ENCODE measurements at regions not wholly inside any gene's neighbourhood (a gene's known extent, or its start where the extent isn't known, plus 50 kb on each side); places are given as distances from the start of the nearest gene placed in this dataset.

DNA sequence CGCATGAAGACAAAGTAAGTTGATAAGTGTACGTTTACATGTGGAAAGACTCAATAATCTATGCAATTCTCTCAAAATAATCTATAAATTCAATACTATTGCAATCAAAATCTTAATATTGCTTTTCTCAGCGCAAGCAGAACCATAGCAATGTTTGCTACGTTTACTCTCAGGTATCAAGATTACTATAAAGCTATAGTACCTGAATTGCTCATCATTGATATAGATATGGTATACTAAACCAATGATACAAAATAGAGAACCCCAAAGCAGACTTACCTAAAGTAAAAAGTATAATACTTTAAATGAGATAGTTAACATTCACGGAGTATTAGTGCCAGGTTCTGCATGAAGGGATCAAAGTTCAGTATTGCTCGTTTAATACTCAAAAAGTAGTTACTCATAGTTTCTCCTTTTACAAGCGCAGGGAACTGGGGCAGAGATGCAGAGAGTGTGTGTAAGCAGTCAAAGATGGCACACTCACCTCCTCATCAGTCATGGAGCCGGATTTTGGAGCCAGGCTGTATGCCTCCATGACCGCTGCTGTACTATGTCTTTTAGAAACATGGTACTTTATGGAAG lies 391.0 kb upstream of the ID2 start:
- Histone ChIP-seq H3T11ph (ENCODE audit: low read length) (no peak overlapping the region), H2BK5ac (ENCODE audit: insufficient read length, low read length) (no peak overlapping the region), H2BK120ac (ENCODE audit: low read depth, low read length, poor library complexity, severe bottlenecking) (no peak overlapping the region), H3K9me3 (ENCODE audit: control insufficient read depth, low read depth, low read length) (no peaks in the 10 kb centered on the region), H3K56ac (ENCODE audit: insufficient read length, low read depth, low read length) (no peak overlapping the region), H3K18ac (ENCODE audit: insufficient read length, low read depth, low read length) (no peak overlapping the region), H3K27ac (ENCODE audit: insufficient read length, low read depth, low read length) (no peak overlapping the region), H2BK20ac (ENCODE audit: low read depth, low read length, poor library complexity, severe bottlenecking) (no peak overlapping the region), H3K27me3 (ENCODE audit: insufficient read depth, low read length) (no peaks in the 10 kb centered on the region), H3K4ac (ENCODE audit: low read depth, low read length) (no peak overlapping the region), H2AFZ (ENCODE audit: low read length) (no peak overlapping the region), H4K20me1 (ENCODE audit: control insufficient read depth, insufficient read depth, insufficient read length) (no peaks in the 10 kb centered on the region), H2AK5ac (ENCODE audit: insufficient read length, low read length) (no peak overlapping the region), H3K4me1 (ENCODE audit: insufficient read depth, low read length) (no peaks in the 10 kb centered on the region), H4K5ac (ENCODE audit: insufficient read length, low read depth, low read length) (no peak overlapping the region), H3K14ac (ENCODE audit: insufficient read depth, low read length) (no peak overlapping the region), H4K91ac (ENCODE audit: insufficient read length, low read depth, low read length) (no peak overlapping the region), H3K4me2 (ENCODE audit: insufficient read depth, insufficient read length, low read length) (no peak overlapping the region), H4K8ac (replicated peaks; ENCODE audit: insufficient read length, low read depth, low read length) (no peak overlapping the region), H3K79me1 (ENCODE audit: insufficient read depth, low read depth, low read length, poor library complexity, severe bottlenecking) (no peaks in the 10 kb centered on the region), H2BK15ac (ENCODE audit: low read depth, low read length) (no peak overlapping the region), H3K23me2 (ENCODE audit: insufficient read length, low read depth, low read length, poor library complexity, severe bottlenecking) (no peaks in the 10 kb centered on the region), H3K23ac (ENCODE audit: insufficient read length, low read depth, low read length) (no peak overlapping the region), H2BK12ac (ENCODE audit: insufficient read length, low read depth, low read length) (no peak overlapping the region), H3K9ac (ENCODE audit: extremely low read depth, insufficient read length, low read length) (no peak overlapping the region), H3K79me2 (ENCODE audit: insufficient read depth, low read length) (no peaks in the 10 kb centered on the region)
- H3K36me3 Mint-ChIP-seq (ENCODE audit: insufficient read depth in 1 of 3, low read depth in 3 of 3), result peaks cover 0 to 5% (median 0%) of the 10 kb centered on the region in 3 experiments; a peak in 1 of 7 replicates
- no CpG with 5 or more reads among the region's 9 CpGs for WGBS (ENCODE audit: extremely low coverage, insufficient read length, low lambda C conversion rate)
- no peak for DNase-seq
- no peak overlapping the region for H3K4me3 Mint-ChIP-seq
- TF ChIP-seq, protein P1, sequence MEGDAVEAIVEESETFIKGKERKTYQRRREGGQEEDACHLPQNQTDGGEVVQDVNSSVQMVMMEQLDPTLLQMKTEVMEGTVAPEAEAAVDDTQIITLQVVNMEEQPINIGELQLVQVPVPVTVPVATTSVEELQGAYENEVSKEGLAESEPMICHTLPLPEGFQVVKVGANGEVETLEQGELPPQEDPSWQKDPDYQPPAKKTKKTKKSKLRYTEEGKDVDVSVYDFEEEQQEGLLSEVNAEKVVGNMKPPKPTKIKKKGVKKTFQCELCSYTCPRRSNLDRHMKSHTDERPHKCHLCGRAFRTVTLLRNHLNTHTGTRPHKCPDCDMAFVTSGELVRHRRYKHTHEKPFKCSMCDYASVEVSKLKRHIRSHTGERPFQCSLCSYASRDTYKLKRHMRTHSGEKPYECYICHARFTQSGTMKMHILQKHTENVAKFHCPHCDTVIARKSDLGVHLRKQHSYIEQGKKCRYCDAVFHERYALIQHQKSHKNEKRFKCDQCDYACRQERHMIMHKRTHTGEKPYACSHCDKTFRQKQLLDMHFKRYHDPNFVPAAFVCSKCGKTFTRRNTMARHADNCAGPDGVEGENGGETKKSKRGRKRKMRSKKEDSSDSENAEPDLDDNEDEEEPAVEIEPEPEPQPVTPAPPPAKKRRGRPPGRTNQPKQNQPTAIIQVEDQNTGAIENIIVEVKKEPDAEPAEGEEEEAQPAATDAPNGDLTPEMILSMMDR (conservative IDR thresholded peaks at IDR 0.05), result no peak
- peaks cover 0 to 2% of the 10 kb centered on the region in 2 experiments; a peak in 1 of 4 replicates for H3K4me1 Mint-ChIP-seq
- peaks cover 0 to 3% of the 10 kb centered on the region in 2 experiments; a peak in 2 of 5 replicates for H3K9me3 Mint-ChIP-seq
- peaks cover 5% of the 10 kb centered on the region for H3K27me3 Mint-ChIP-seq (ENCODE audit: low read depth)
- H3K27ac Mint-ChIP-seq, result no peak overlapping the region

Measured in H9 (cell line).